Posterior cingulate gyrus (tissue), 11 donors: ENCODE measurements at regions not wholly inside any gene's neighbourhood (a gene's known extent, or its start where the extent isn't known, plus 50 kb on each side); places are given as distances from the start of the nearest gene placed in this dataset.
"Not testable (repeated sequence)": the region's sequence is repeated elsewhere in the genome, so short reads cannot be mapped to it uniquely, and the experiment has no call there.

ENCODE experiments used
- DNase-seq, 10 donors: peaks; one replicate each; pipeline versions ENCODE4 v3.0.0 to v3.0.0-alpha.2; 2020 to 2021; ENCODE audit warnings: mixed read lengths in 3 of 10
- intact Hi-C: fragments of 100-400 bp; cut with DNase I; formaldehyde crosslinking; loops from one replicate; pipeline ENCODE4 v1.15.1; 2023

- intact Hi-C loops: no loop called here
- DNase-seq: no peak
Observed at GRCh38 chr18:38642711-38643110, 1077.1 kb upstream of the CELF4 start.

GRCh38 chr18:38639700-38640099 is 1074.1 kb upstream of the CELF4 start:
- DNase-seq, intact Hi-C loops: not testable (repeated sequence)

DNA sequence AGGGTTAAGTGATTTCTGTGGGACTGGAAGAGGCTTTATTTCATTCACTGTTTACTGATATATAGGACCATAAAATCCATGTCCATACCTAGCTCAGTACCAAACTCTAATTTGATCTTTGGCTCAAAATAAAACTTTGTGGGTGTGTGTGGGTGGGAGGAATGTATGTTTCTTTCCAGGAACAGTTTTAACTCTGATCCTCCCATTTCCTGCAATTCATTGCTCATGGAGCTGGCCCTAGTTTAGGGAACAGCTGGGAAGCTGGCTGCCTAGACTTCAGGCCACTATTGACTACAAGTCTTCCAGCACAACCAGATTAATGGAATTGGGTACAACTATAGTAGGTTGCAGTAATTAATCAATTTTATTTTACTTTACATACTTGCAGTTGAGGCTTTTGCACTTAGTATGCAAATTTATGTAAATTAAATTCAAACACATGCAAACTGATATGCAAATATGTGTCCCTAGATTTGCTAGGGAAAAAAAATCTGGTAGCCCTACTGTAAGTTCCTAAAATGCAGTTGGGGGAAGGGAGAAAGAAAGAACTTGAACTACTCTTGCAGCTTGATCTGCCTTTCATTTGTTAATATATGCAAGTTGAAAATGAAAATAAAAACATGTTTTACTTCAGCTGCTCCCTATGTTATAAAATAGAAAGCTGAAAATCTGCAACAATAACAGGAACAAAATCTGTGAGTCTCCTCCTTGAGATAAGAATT is 1070.3 kb upstream of the CELF4 start:
- DNase-seq: no peak

DNA sequence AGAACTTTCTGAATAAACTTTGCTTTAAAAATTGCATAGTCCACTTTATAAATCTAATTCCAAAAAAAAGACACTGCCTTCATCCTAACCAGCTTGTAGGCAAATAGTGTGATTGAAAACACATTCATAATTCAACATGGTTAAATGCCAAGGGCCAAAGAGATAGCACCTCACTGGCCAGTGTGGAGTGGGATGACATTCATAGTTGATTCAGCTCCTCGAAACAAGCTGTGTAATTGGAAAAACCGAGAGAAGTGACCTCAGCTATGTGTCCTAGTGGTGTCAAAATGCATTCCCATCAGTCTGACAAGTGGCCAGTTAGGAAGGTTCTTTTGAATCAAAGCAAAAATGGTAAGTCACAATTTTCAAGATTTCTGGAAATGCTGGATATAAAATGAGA is 1068.5 kb upstream of the CELF4 start:
- intact Hi-C loops: no loop called here
- no peak for DNase-seq

More for the DNA sequence above, 1070.3 kb upstream of the CELF4 start:
- intact Hi-C loops: no loop called here

DNA sequence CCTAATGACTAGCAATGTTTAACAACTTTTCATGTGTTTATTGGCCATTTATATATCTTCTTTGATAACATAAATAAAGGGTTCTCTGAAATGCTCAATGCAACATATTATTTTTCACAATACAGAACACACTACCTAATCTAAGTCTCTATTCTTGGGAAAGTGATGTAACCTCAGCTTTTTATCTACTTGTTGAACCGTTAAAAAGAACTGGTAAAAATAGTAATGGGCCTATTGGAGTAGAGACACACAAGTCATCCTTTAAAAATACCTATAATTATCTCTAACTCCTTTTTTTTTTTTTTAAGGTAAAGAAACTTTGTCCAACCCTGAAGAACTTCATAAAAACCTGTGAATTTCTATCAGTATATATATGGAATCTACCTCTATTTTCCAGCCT is 1067.7 kb upstream of the CELF4 start:
- DNase-seq: no peak
- intact Hi-C loops: no loop called here

GRCh38 chr18:38619129-38619528 is 1053.5 kb upstream of the CELF4 start:
- DNase-seq: no peak
- intact Hi-C loops: no loop called here

GRCh38 chr18:38616306-38616705 is 1050.7 kb upstream of the CELF4 start:
- no peak for DNase-seq

DNA sequence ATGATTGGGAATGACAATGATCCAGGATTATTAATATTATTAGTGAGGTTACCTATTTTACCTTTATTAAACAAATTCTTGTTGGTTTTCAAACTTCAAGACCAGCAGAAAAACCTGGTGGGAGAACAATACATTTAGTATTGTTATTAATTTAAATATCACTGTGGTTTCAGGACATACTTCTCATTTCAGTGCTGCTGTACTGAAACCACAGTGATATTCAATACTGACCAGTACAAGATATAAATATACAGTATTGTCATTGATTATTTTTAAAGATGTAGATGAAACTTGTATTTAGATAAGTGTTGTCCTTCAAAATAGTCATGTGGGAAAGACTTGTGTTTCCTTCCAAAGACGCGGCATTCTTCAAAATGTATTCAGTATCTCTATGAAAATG is 1047.3 kb upstream of the CELF4 start:
- intact Hi-C loops: no loop called here
- DNase-seq: no peak

More at GRCh38 chr18:38616306-38616705, 1050.7 kb upstream of the CELF4 start:
- intact Hi-C loops: no loop called here

DNA sequence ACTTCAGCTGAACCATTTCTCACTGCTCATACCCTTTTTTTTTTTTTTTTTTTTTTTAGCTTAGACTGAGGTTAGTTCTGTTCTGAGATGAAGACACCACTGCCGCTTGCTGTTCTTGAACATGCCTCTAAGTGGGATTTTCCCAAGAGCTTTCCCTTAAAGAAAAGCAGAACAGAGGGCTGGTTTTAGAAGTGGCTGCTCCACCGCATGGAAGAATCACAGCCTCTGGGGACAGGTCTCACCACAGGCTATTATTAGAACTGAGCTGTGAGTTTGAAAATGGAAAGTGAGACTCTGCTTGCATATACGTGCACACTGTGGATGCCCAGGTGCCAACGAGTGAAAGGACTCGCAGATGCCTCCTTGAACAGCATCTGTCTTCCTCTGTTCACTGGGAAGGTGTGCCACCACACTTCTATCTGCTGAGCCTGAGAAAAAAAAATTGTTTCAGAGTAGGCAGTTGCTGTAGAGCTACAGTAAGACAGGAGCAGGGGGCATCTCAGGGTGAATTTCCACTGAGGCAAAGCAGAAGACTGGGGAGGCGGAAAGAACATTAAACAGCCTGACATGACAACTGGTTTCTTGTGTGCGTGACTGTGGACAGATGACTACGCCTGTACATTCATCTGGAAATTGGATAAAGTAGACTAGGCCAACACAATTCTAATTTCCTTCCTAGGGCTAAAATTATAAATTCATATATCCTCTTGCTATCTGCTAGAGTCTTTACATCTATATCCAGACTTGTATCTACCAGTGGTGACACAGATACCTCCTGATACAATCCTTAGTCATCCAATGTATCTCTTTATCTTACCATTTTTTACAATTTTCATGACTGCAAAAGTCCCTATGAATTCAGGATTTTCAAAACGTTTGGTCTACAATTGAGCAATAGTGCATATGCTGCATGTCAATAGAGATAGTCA is 1045.7 kb upstream of the CELF4 start:
- intact Hi-C loops: no loop called here
- DNase-seq: peak in 2 of 10 donors; percentile 9 to 21

- intact Hi-C loops: no loop called here
- DNase-seq: no peak
Observed at GRCh38 chr18:38606841-38607240, 1041.2 kb upstream of the CELF4 start.

- no peak for DNase-seq
- intact Hi-C loops: no loop called here
Observed at GRCh38 chr18:38602341-38602740, 1036.7 kb upstream of the CELF4 start.

DNA sequence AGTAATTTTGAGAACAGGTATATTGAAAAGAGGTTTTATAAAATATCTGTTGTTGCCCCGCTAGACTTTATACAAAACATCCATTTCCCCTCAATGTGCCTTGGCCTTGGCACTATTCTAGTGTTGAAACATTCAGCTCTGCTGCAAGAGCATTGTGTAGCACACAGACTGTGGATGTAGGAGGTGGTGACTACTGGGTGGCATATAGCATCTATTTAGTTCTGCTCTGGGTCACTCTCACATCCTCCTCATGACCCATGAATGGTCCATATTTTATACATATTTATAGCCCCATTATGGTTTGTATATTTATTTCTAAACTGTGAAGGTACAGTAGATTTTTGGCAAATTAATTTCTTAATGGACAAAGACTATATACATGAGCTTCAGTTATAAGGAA is 1022.0 kb upstream of the CELF4 start:
- intact Hi-C loops: no loop called here
- DNase-seq: no peak

GRCh38 chr18:38586327-38586726 is 1020.7 kb upstream of the CELF4 start:
- intact Hi-C loops: no loop called here

GRCh38 chr18:38579764-38580163 is 1014.2 kb upstream of the CELF4 start:
- intact Hi-C loops: no loop called here
- no peak for DNase-seq

More at GRCh38 chr18:38586327-38586726, 1020.7 kb upstream of the CELF4 start:
- DNase-seq: no peak

DNA sequence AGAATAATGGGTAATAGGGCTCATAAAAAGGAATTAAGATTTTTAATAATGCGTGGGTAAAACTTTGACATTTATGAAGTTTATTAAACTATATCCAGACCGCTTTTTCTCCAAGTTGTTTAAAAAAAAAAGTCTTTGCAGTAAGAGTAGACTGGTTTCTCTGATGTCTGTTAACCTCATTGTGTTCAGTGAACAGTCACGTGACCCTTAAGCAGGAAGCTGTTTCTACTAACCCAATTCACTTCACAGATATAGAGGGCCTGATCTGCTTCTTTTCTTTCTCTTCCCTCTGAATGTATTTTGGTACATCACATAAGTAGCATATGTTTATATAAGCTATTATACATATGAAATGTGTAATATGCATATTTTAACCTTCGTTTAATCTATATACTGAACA is 1011.3 kb upstream of the CELF4 start:
- DNase-seq: no peak
- intact Hi-C loops: no loop called here

DNA sequence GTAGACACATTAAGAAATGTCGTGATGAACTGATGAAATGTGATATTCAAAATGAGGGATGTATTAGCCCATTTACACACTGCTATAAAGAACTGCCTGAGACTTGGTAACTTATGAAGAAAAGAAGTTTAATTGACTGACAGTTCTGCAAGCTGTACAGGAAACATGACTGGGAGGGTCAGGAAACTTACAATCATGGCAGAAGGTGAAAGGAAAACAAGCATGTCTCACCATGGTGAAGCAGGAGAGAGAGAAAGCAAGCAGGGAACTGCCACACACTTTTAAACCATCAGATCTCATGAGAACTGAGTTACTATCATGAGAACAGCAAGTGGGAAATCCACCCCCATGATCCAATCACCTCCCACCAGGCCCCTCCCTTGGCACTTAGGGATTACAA is 1010.8 kb upstream of the CELF4 start:
- intact Hi-C loops: no loop called here
- DNase-seq: no peak

GRCh38 chr18:38575648-38576047 is 1010.0 kb upstream of the CELF4 start:
- intact Hi-C loops: no loop called here
- no peak for DNase-seq

GRCh38 chr18:38575023-38575422 is 1009.4 kb upstream of the CELF4 start:
- DNase-seq: no peak
- intact Hi-C loops: no loop called here

DNA sequence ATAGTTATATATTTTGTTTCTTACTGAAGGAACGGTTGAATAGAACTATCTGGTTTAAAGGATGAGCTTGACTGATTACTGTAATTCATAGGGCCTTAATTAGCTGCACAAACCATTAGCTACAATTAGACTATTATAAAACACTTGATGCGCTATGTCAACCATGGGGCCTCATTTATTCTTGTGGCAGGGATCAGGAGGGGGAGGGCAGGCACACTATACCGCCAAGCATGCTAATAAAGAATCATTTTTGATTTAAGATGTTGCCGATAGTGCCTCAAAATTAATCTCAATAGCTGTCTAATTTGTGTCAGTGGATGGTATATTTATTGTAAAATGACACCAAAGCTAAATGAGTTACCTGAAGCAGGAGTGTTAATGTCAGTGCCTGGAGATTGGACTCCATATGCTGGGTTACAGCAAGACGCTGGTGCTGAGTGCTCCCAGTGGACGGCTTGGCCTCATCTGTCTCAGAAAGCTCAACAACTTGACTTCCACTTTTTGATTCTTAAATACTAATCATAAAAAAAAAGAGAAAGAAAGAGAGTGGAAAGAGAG is 1007.0 kb upstream of the CELF4 start:
- intact Hi-C loops: no loop called here
- no peak for DNase-seq

GRCh38 chr18:38571651-38572050 is 1006.1 kb upstream of the CELF4 start:
- intact Hi-C loops: no loop called here
- no peak for DNase-seq

GRCh38 chr18:38565513-38565912 is 999.9 kb upstream of the CELF4 start:
- no peak for DNase-seq
- intact Hi-C loops: no loop called here
